GM12878 (cell line): ENCODE measurements at regions not wholly inside any gene's neighbourhood (a gene's known extent, or its start where the extent isn't known, plus 50 kb on each side); places are given as distances from the start of the nearest gene placed in this dataset.

Source experiments
- ATAC-seq: fragments of 200-7000 bp; cut with Tn5 transposase; 3 replicates; pipeline ENCODE4 v1.9.1; 2020; ENCODE audit warnings: mild to moderate bottlenecking, moderate library complexity
- BruUV-seq: library from RNA; stranded (reverse); fragments of 400-500 nt; replicated peaks from 2 replicates; lab custom pipeline; 2021; lab: Mats Ljungman, UMichigan
- CTCF ChIA-PET: fragments of 300-600 bp; sonication (Branson Sonifier 250); formaldehyde crosslinking; extraction: SDS; loops from one replicate; lab custom pipeline; 2021; ENCODE audit warnings: inconsistent platforms; lab: Yijun Ruan, JAX
- POLR2A ChIA-PET: fragments of 350-600 bp; formaldehyde crosslinking; extraction: SDS; loops from one replicate; lab custom pipeline; 2021; ENCODE audit warnings: inconsistent platforms; lab: Charles Lee
- RAD21 ChIA-PET: fragments of 300-600 bp; sonication (Branson Sonifier 250); formaldehyde crosslinking; loops from one replicate; lab custom pipeline; 2023; ENCODE audit warnings: antibody characterized with exemption; ENCODE audit not compliant: unreplicated experiment; lab: Charles Lee
- SMC1A ChIA-PET: fragments of 300-600 bp; sonication (Branson Sonifier 250); formaldehyde crosslinking; loops from one replicate; lab custom pipeline; 2023; ENCODE audit not compliant: unreplicated experiment, uncharacterized antibody; lab: Charles Lee
- DNase-seq: peaks from one replicate; pipeline ENCODE4 v3.0.0-alpha.2; 2011; ENCODE audit warnings: low read depth, low spot score
- FAIRE-seq: peaks from 3 replicates; lab custom pipeline; 2011; peaks lifted over from hg19 to GRCh38; lab: Jason Lieb, UNC
- H2AFZ ChIP-seq: 2 replicates; pipeline ENCODE4 v1.6.0; 2011; ENCODE audit warnings: low read depth, low read length, control low read depth; ENCODE audit not compliant: control insufficient read depth
- H3K27ac ChIP-seq: 2 replicates; pipeline ENCODE4 v1.5.1; 2011; ENCODE audit warnings: control low read depth; ENCODE audit not compliant: control insufficient read depth, insufficient read depth
- H3K27me3 ChIP-seq, 2 experiments: replicated peaks in 1 of 2; 2 replicates each; pipeline versions ENCODE4 v1.6.0 to v1.6.1; 2011; ENCODE audit warnings: low read length in 1 of 2; ENCODE audit not compliant: control insufficient read depth in 2 of 2, insufficient read depth in 2 of 2
- H3K36me3 ChIP-seq, 2 experiments: 2 replicates each; pipeline ENCODE4 v1.5.1; 2011; ENCODE audit warnings: low read length in 1 of 2; ENCODE audit not compliant: control insufficient read depth in 2 of 2, insufficient read depth in 2 of 2
- H3K4me1 ChIP-seq: 2 replicates; pipeline ENCODE4 v1.6.1; 2011; ENCODE audit warnings: mild to moderate bottlenecking, low read length, moderate library complexity, mixed read lengths; ENCODE audit not compliant: control insufficient read depth, insufficient read depth
- H3K4me2 ChIP-seq: 2 replicates; pipeline ENCODE4 v1.6.0; 2011; ENCODE audit warnings: control low read depth; ENCODE audit not compliant: control insufficient read depth, insufficient read depth
- H3K4me3 ChIP-seq: fragments of 200-600 bp; sonication (generic); 2 replicates; pipeline ENCODE4 v1.5.1; 2016
- H3K79me2 ChIP-seq: 2 replicates; pipeline ENCODE4 v1.6.0; 2011; ENCODE audit warnings: low read length; ENCODE audit not compliant: control insufficient read depth, insufficient read depth
- H3K9ac ChIP-seq: 2 replicates; pipeline ENCODE4 v1.8.0; 2011; ENCODE audit warnings: low read length, control low read depth, mixed read lengths; ENCODE audit not compliant: control insufficient read depth, insufficient read depth
- H3K9me3 ChIP-seq: replicated peaks from 3 replicates; pipeline ENCODE4 v1.5.1; 2011; ENCODE audit warnings: mild to moderate bottlenecking, low read length; ENCODE audit not compliant: control insufficient read depth, insufficient read depth
- H4K20me1 ChIP-seq: 2 replicates; pipeline ENCODE4 v1.6.0; 2011; ENCODE audit not compliant: control insufficient read depth, insufficient read depth
- CHD2 ChIP-seq: IDR thresholded peaks from 2 replicates; pipeline ENCODE4 v1.6.1; 2011; ENCODE audit warnings: low read depth, low read length, improper control_type of control experiment, borderline replicate concordance
- POLR2A ChIP-seq: IDR thresholded peaks from 2 replicates; pipeline ENCODE4 v1.6.1; 2011; ENCODE audit warnings: low read depth, mild to moderate bottlenecking, low read length
- POLR2AphosphoS2 ChIP-seq: IDR thresholded peaks from 2 replicates; pipeline ENCODE4 v1.6.1; 2011; ENCODE audit warnings: low read depth, mild to moderate bottlenecking, low read length, improper control_type of control experiment, moderate library complexity
- POLR2AphosphoS5 ChIP-seq: IDR thresholded peaks from 2 replicates; pipeline ENCODE4 v1.6.1; 2011; ENCODE audit warnings: mild to moderate bottlenecking, low read length, inconsistent platforms
- SMAD5 ChIP-seq: IDR thresholded peaks from 2 replicates; pipeline ENCODE4 v1.6.1; 2016; ENCODE audit warnings: antibody characterized with exemption, low read depth
- STAT3 ChIP-seq: IDR thresholded peaks from 2 replicates; pipeline ENCODE4 v1.6.1; 2011; ENCODE audit warnings: low read depth, low read length, improper control_type of control experiment
- TCF3 ChIP-seq: IDR thresholded peaks from 2 replicates; pipeline ENCODE4 v1.6.1; 2012; ENCODE audit warnings: low read depth, mild to moderate bottlenecking, low read length, borderline replicate concordance; ENCODE audit not compliant: insufficient read depth
- WGBS: methylation state at CpG from one replicate; pipeline ENCODE4 v1.1.6; 2016; ENCODE audit warnings: low lambda C conversion rate; ENCODE audit not compliant: insufficient replicate concordance, insufficient coverage; ENCODE audit errors: missing lambda C conversion rate; 5-methylcytosine and 5-hydroxymethylcytosine counted together
- in situ Hi-C: fragments of 300-500 bp; cut with MboI; formaldehyde crosslinking; loops from 9 replicates; pipeline ENCODE4 v1.14.3; 2018; ENCODE audit warnings: mixed read lengths
- intact Hi-C: fragments of 100-400 bp; cut with micrococcal nuclease; formaldehyde crosslinking; loops from one replicate; pipeline ENCODE4 v1.14.2; 2022; ENCODE audit not compliant: unreplicated experiment
- TF ChIP-seq, protein P1 (sequence below): IDR thresholded peaks from 2 replicates; pipeline ENCODE4 v1.6.1; 2011; ENCODE audit warnings: low read depth, low read length, improper control_type of control experiment, borderline replicate concordance

DNA sequence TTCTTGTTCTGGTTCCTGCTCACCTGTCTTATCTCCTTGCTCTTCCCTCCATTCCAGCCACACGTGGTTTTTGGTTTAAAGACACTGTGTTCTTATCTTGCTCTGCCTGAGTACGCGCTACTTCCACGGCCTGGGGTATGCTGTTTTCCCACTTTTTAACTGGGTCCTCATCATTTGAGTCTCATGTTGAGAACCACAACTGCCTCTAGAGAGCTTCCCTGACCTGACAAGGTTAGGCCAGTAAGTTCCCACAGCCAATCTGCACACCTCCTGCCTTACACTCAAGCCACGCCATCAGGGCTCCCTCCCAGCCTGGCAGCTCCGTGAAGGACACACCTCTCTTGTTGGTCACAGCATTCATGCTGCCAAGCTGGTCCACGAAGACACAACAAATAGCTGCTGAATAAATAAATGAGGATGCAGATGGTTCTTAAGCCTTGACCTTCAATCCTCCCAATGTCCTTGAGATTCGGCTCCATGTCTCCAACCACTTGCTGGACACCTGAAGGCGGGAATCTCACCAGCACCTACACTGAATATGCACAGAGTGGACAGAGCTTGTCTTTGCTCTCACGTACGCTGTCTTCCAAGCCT, 201.7 kb upstream of the KLF14 start:
- 96% methylated on average over 11 of the region's 11 CpGs for WGBS
- no peak for ATAC-seq
- H3K4me2 ChIP-seq: no peak overlapping the region
- in situ Hi-C loops: no loop called here
- no peak overlapping the region for H3K4me3 ChIP-seq
- H3K79me2 ChIP-seq: peaks cover 92% of the 10 kb centered on the region
- BruUV-seq: no TSS peak
- CTCF ChIA-PET: interaction anchor here (1.0 to 2.2 kb wide), 3 partner anchors 10 to 42 kb away, joined by 3 to 8 read pairs (median 3); no protein-coding TSS in a partner anchor
- no peak overlapping the region for H3K27ac ChIP-seq
- POLR2A ChIA-PET: interaction anchor here (0.5 to 1.1 kb wide), 3 partner anchors 12 to 15 kb away, joined by 3 to 10 read pairs (median 3); no protein-coding TSS in a partner anchor
- H3K9ac ChIP-seq: no peak overlapping the region
- H4K20me1 ChIP-seq: peaks cover 4% of the 10 kb centered on the region
- no peak for DNase-seq
- intact Hi-C loops: no loop called here
- RAD21 ChIA-PET: interaction anchor here (1.7 kb wide), 1 partner anchor 24 kb away, joined by 6 read pairs; no protein-coding TSS in a partner anchor
- H3K4me1 ChIP-seq: no peaks in the 10 kb centered on the region; the same call in 1 of the 2 replicates
- H3K27me3 ChIP-seq: no peaks in the 10 kb centered on the region
- SMC1A ChIA-PET: no interaction called here
- H3K36me3 ChIP-seq: peaks cover 16 to 31% of the 10 kb centered on the region in 2 experiments
- FAIRE-seq: no peak
- H3K9me3 ChIP-seq: no peaks in the 10 kb centered on the region
- no peak overlapping the region for H2AFZ ChIP-seq
- TF ChIP-seq, protein P1, sequence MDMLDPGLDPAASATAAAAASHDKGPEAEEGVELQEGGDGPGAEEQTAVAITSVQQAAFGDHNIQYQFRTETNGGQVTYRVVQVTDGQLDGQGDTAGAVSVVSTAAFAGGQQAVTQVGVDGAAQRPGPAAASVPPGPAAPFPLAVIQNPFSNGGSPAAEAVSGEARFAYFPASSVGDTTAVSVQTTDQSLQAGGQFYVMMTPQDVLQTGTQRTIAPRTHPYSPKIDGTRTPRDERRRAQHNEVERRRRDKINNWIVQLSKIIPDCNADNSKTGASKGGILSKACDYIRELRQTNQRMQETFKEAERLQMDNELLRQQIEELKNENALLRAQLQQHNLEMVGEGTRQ: no peak
- no peak for TF ChIP-seq TCF3
- peak; percentile 55 for TF ChIP-seq POLR2A
- TF ChIP-seq POLR2AphosphoS5: peak; percentile 72; the same call in 1 of the 2 replicates
- 0 out of 2 replicates have a peak, but pooled peaks have one; percentile 11 for TF ChIP-seq POLR2AphosphoS2
- TF ChIP-seq STAT3: no peak
- no peak for TF ChIP-seq SMAD5
- no peak for TF ChIP-seq CHD2
